NB4 (cell line): ENCODE measurements at regions not wholly inside any gene's neighbourhood (a gene's known extent, or its start where the extent isn't known, plus 50 kb on each side); places are given as distances from the start of the nearest gene placed in this dataset.

Experiments
- DNase-seq: peaks from one replicate; pipeline ENCODE4 v3.0.0; 2010; ENCODE audit warnings: low read depth
- H3K4me3 ChIP-seq: one replicate; pipeline ENCODE4 v1.5.1; 2011; ENCODE audit warnings: mild to moderate bottlenecking, low read depth, low read length, moderate library complexity
- CTCF ChIP-seq: IDR thresholded peaks from one replicate; pipeline ENCODE4 v1.5.1; 2012; ENCODE audit warnings: low read depth, low read length
- MAX ChIP-seq: IDR thresholded peaks from 2 replicates; pipeline ENCODE4 v1.6.1; 2011; ENCODE audit warnings: low read depth, low read length
- MYC ChIP-seq: IDR thresholded peaks from 2 replicates; pipeline ENCODE4 v1.6.1; 2011; ENCODE audit warnings: low read depth, low read length
- POLR2A ChIP-seq: IDR thresholded peaks from 2 replicates; pipeline ENCODE4 v1.6.1; 2011; ENCODE audit warnings: mild to moderate bottlenecking; ENCODE audit not compliant: insufficient read length; ENCODE audit errors: extremely low read depth

DNA sequence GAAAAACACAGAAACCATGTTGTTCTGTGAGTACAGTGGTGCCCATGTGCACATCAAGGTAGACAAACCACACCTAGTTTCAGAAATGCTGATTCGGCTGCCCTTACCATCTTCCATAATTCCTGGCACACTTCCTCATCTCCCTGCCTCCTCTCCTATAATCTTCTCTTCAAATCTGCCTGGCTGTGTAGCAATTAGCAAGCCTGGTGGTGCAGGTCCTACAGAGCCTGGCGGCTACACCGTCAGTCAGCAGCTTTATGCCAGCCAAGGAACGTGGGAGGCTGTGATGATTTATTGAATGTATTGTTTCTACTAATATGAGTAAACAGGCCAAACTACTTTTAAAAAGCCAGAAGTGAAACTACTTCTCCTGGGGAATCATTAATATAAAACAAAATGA, 106.8 kb downstream of the SEMA6D start:
- DNase-seq, result no peak
- no peak overlapping the region for H3K4me3 ChIP-seq
- TF ChIP-seq CTCF (no peak), MAX (no peak), MYC (no peak), POLR2A (no peak)

DNA sequence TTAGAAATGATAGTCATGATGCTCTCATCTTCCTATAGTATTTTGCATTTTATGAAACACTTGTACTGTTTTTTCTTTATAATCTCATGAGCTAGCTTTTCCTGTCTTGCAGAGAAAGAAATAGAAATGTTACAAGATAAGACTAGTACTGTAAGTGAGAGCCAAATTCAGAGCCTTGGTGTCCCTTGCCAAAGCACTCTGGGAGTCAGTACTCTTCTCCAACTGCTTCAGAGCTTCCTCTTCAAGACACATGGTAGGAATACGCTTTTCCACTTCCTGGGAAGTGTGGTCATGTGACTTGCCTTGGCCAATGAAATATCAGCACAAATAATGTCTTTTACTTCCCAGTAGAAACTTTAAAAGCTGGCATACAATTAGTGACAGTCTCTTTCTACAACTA, 112.4 kb downstream of the SEMA6D start:
- DNase-seq, result no peak
- no peak for TF ChIP-seq POLR2A
- TF ChIP-seq MYC, result no peak
- no peak for TF ChIP-seq CTCF
- no peak for TF ChIP-seq MAX
- no peak overlapping the region for H3K4me3 ChIP-seq

- DNase-seq, result no peak
- no peak for TF ChIP-seq POLR2A
- TF ChIP-seq MYC, result no peak
- TF ChIP-seq MAX, result no peak
- TF ChIP-seq CTCF, result no peak
- no peak overlapping the region for H3K4me3 ChIP-seq
Observed at GRCh38 chr15:47834093-47834492, 116.8 kb downstream of the SEMA6D start.

- no peak for DNase-seq
- H3K4me3 ChIP-seq, result no peak overlapping the region
- TF ChIP-seq CTCF, result no peak
- TF ChIP-seq POLR2A, result no peak
- TF ChIP-seq MYC, result no peak
- no peak for TF ChIP-seq MAX
Observed at GRCh38 chr15:47839233-47839825, 122.0 kb downstream of the SEMA6D start.

GRCh38 chr15:47843124-47843663, 125.9 kb downstream of the SEMA6D start:
- TF ChIP-seq MAX (no peak), MYC (no peak), POLR2A (no peak), CTCF (no peak)
- no peak overlapping the region for H3K4me3 ChIP-seq
- DNase-seq, result no peak
